Karpas-422 (cell line): ENCODE measurements at regions not wholly inside any gene's neighbourhood (a gene's known extent, or its start where the extent isn't known, plus 50 kb on each side); places are given as distances from the start of the nearest gene placed in this dataset.
"Not testable (repeated sequence)": the region's sequence is repeated elsewhere in the genome, so short reads cannot be mapped to it uniquely, and the experiment has no call there.

Source experiments
- DNase-seq: peaks from one replicate; pipeline ENCODE4 v3.0.0-alpha.2; 2015
- H2AFZ ChIP-seq: fragments of 200-600 bp; sonication (generic); 2 replicates; pipeline ENCODE4 v1.6.1; 2014; ENCODE audit warnings: antibody characterized with exemption, low read length, mixed read lengths
- H3K27ac ChIP-seq: fragments of 200-600 bp; sonication (generic); 2 replicates; pipeline ENCODE4 v1.5.1; 2014; ENCODE audit warnings: mild to moderate bottlenecking, low read length, moderate library complexity
- H3K27me3 ChIP-seq: fragments of 200-600 bp; sonication (generic); 2 replicates; pipeline ENCODE4 v1.6.1; 2014; ENCODE audit warnings: low read length, mixed read lengths
- H3K36me3 ChIP-seq: fragments of 200-600 bp; sonication (generic); 2 replicates; pipeline ENCODE4 v1.6.1; 2014; ENCODE audit warnings: low read length, mixed read lengths; ENCODE audit not compliant: insufficient read depth
- H3K4me1 ChIP-seq: fragments of 200-600 bp; sonication (generic); 2 replicates; pipeline ENCODE4 v1.6.1; 2014; ENCODE audit warnings: mild to moderate bottlenecking, low read length, mixed read lengths
- H3K4me2 ChIP-seq: fragments of 200-600 bp; sonication (generic); 2 replicates; pipeline ENCODE4 v1.6.1; 2014; ENCODE audit warnings: low read length, low read depth, mild to moderate bottlenecking; ENCODE audit not compliant: poor library complexity, severe bottlenecking
- H3K4me3 ChIP-seq: fragments of 200-600 bp; sonication (generic); 2 replicates; pipeline ENCODE4 v1.5.1; 2014; ENCODE audit warnings: mild to moderate bottlenecking, antibody characterized with exemption, low read length, mixed read lengths
- H3K79me2 ChIP-seq: fragments of 200-600 bp; sonication (generic); 2 replicates; pipeline ENCODE4 v1.6.1; 2014; ENCODE audit warnings: mild to moderate bottlenecking, low read length, mixed read lengths
- H3K9ac ChIP-seq: fragments of 200-600 bp; sonication (generic); 2 replicates; pipeline ENCODE4 v1.6.0; 2014; ENCODE audit warnings: low read length
- H3K9me2 ChIP-seq: fragments of 200-600 bp; sonication (generic), shearing (Covaris generic); replicated peaks from 2 replicates; pipeline ENCODE4 v1.6.0; 2014; ENCODE audit warnings: mild to moderate bottlenecking, low read length, moderate library complexity; ENCODE audit not compliant: insufficient read depth
- H3K9me3 ChIP-seq: fragments of 300-700, 200-600 bp; sonication (generic); 2 replicates; pipeline ENCODE4 v1.6.1; 2014; ENCODE audit warnings: low read length, mixed read lengths
- H4K20me1 ChIP-seq: fragments of 200-600 bp; sonication (generic); 2 replicates; pipeline ENCODE4 v1.6.1; 2014; ENCODE audit warnings: mild to moderate bottlenecking, antibody characterized with exemption, low read length, low read depth; ENCODE audit not compliant: insufficient read depth

- not testable (repeated sequence) for H3K9me2 ChIP-seq, H3K27me3 ChIP-seq, H2AFZ ChIP-seq, H3K27ac ChIP-seq, H3K9ac ChIP-seq, H3K79me2 ChIP-seq, H4K20me1 ChIP-seq, DNase-seq, H3K4me1 ChIP-seq, H3K36me3 ChIP-seq, H3K4me2 ChIP-seq, H3K4me3 ChIP-seq, H3K9me3 ChIP-seq
Measured at GRCh38 chr2:91446915-91447314, 2755.4 kb downstream of the RPIA start.

- H3K9me2 ChIP-seq, H3K36me3 ChIP-seq, H3K27me3 ChIP-seq, H2AFZ ChIP-seq, H3K4me1 ChIP-seq, H4K20me1 ChIP-seq, H3K79me2 ChIP-seq, H3K9me3 ChIP-seq, H3K9ac ChIP-seq, H3K4me2 ChIP-seq, H3K27ac ChIP-seq, DNase-seq, H3K4me3 ChIP-seq: not testable (repeated sequence)
Measured at GRCh38 chr2:91447508-91447907, 2756.0 kb downstream of the RPIA start.

- H3K9me2 ChIP-seq, H4K20me1 ChIP-seq, H3K27ac ChIP-seq, H3K4me3 ChIP-seq, H3K36me3 ChIP-seq, DNase-seq, H2AFZ ChIP-seq, H3K27me3 ChIP-seq, H3K4me2 ChIP-seq, H3K9ac ChIP-seq, H3K4me1 ChIP-seq, H3K79me2 ChIP-seq, H3K9me3 ChIP-seq: not testable (repeated sequence)
Measured at GRCh38 chr2:91462292-91462691, 2770.8 kb downstream of the RPIA start.

- not testable (repeated sequence) for H3K27ac ChIP-seq, H3K4me2 ChIP-seq, H3K9me3 ChIP-seq, H3K4me1 ChIP-seq, H3K9me2 ChIP-seq, H3K4me3 ChIP-seq, H4K20me1 ChIP-seq, H3K27me3 ChIP-seq, H2AFZ ChIP-seq, H3K9ac ChIP-seq, H3K79me2 ChIP-seq, DNase-seq, H3K36me3 ChIP-seq
Measured at GRCh38 chr2:91463007-91463406, 2771.5 kb downstream of the RPIA start.

- not testable (repeated sequence) for H3K9ac ChIP-seq, H4K20me1 ChIP-seq, H3K4me2 ChIP-seq, H3K36me3 ChIP-seq, H3K79me2 ChIP-seq, H3K27me3 ChIP-seq, DNase-seq, H2AFZ ChIP-seq, H3K27ac ChIP-seq, H3K4me1 ChIP-seq, H3K4me3 ChIP-seq, H3K9me3 ChIP-seq, H3K9me2 ChIP-seq
Measured at GRCh38 chr2:91466780-91467363, 2775.4 kb downstream of the RPIA start.

- H3K27me3 ChIP-seq, H3K79me2 ChIP-seq, H3K27ac ChIP-seq, H3K4me1 ChIP-seq, H4K20me1 ChIP-seq, H3K36me3 ChIP-seq, H3K4me2 ChIP-seq, H2AFZ ChIP-seq, H3K9me3 ChIP-seq, H3K9ac ChIP-seq, H3K9me2 ChIP-seq, H3K4me3 ChIP-seq, DNase-seq: not testable (repeated sequence)
Measured at GRCh38 chr2:91476244-91476935, 2784.9 kb downstream of the RPIA start.

- not testable (repeated sequence) for H3K36me3 ChIP-seq, H3K4me3 ChIP-seq, H3K79me2 ChIP-seq, H3K9me2 ChIP-seq, H2AFZ ChIP-seq, H3K4me2 ChIP-seq, H3K27ac ChIP-seq, H3K9me3 ChIP-seq, DNase-seq, H3K9ac ChIP-seq, H4K20me1 ChIP-seq, H3K4me1 ChIP-seq, H3K27me3 ChIP-seq
Measured at GRCh38 chr2:91476936-91477246, 2785.4 kb downstream of the RPIA start.

- not testable (repeated sequence) for H3K4me2 ChIP-seq, H3K27me3 ChIP-seq, H4K20me1 ChIP-seq, H3K9me2 ChIP-seq, H3K9ac ChIP-seq, H2AFZ ChIP-seq, H3K4me3 ChIP-seq, H3K9me3 ChIP-seq, H3K36me3 ChIP-seq, H3K27ac ChIP-seq, DNase-seq, H3K4me1 ChIP-seq, H3K79me2 ChIP-seq
Measured at GRCh38 chr2:91477291-91477690, 2785.8 kb downstream of the RPIA start.
